ENCODE measurements at regions not wholly inside any gene's neighbourhood (a gene's known extent, or its start where the extent isn't known, plus 50 kb on each side); places are given as distances from the start of the nearest gene placed in this dataset.

DNA sequence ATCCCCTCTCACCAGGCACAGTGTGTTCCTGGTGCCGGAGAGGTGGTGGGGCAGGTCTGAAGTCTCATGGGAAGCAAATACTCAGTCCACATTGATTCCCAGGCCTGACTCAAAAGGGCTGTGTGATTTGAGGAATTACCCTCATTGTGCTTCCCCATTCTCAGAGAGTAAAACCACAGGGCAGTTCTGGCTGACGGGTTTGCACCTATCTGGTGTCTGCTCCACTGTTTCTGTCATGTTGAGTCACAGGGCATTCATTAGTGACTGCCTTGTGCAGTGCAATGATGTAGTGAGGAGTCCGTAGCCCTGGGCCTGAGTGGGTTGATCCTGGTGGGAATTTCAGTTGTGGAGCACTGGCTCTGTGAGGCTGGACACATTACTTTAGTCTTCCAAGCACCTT lies 85.2 kb upstream of the ARHGAP20 start:
- H3K79me2 ChIP-seq (ENCODE audit: control insufficient read depth, insufficient read depth, low read length), result no peaks in the 10 kb centered on the region
- SMC1A ChIA-PET (ENCODE audit: uncharacterized antibody, unreplicated experiment), result interaction anchor here (0.8 to 2.1 kb wide), 7 partner anchors 15 to 155 kb away, joined by 3 to 11 read pairs (median 4); no protein-coding TSS in a partner anchor
- ATAC-seq, result peak; percentile 95
- RAD21 ChIA-PET (ENCODE audit: unreplicated experiment), result interaction anchor here (1.1 to 2.3 kb wide), 4 partner anchors 14 to 155 kb away, joined by 5 to 7 read pairs (median 6); no protein-coding TSS in a partner anchor
- peaks cover 4% of the 10 kb centered on the region for H3K4me1 ChIP-seq (ENCODE audit: control insufficient read depth, insufficient read depth, low read length)
- no TSS peak for BruUV-seq (replicated peaks)
- no peak overlapping the region for H3K9ac ChIP-seq (ENCODE audit: control insufficient read depth, insufficient read depth, low read length)
- no peaks in the 10 kb centered on the region for H3K36me3 ChIP-seq (ENCODE audit: control insufficient read depth in 2 of 2, insufficient read depth in 2 of 2, low read length in 1 of 2)
- no peaks in the 10 kb centered on the region for H4K20me1 ChIP-seq (ENCODE audit: control insufficient read depth, insufficient read depth)
- no peaks in the 10 kb centered on the region for H3K27me3 ChIP-seq (replicated peaks in 1 of 2; ENCODE audit: control insufficient read depth in 2 of 2, insufficient read depth in 2 of 2, low read length in 1 of 2)
- CTCF ChIA-PET, result interaction anchor here (0.8 kb wide), 1 partner anchor 432 kb away, joined by 3 read pairs; no protein-coding TSS in a partner anchor
- H3K27ac ChIP-seq (ENCODE audit: control insufficient read depth, insufficient read depth), result no peak overlapping the region
- in situ Hi-C loops (cut with MboI), result no loop called here
- H3K4me2 ChIP-seq (ENCODE audit: control insufficient read depth, insufficient read depth), result no peak overlapping the region
- POLR2A ChIA-PET, result interaction anchor here (0.8 to 1.8 kb wide), 2 partner anchors 154 to 580 kb away, joined by 3 to 6 read pairs; no protein-coding TSS in a partner anchor
- H3K9me3 ChIP-seq (replicated peaks; ENCODE audit: control insufficient read depth, insufficient read depth, low read length), result no peaks in the 10 kb centered on the region; the same call in 2 of the 3 replicates
- no peak overlapping the region for H2AFZ ChIP-seq (ENCODE audit: control insufficient read depth, low read depth, low read length)
- intact Hi-C loops (cut with micrococcal nuclease; ENCODE audit: unreplicated experiment), result loop anchor here (1.0 kb wide), 1 partner anchor 61 kb away; no protein-coding TSS in a partner anchor
- H3K4me3 ChIP-seq, result no peak overlapping the region
- no peak for FAIRE-seq
- WGBS (ENCODE audit: insufficient coverage, insufficient replicate concordance, low lambda C conversion rate, missing lambda C conversion rate), result 2% methylated on average over 3 of the region's 3 CpGs
- peak; percentile 88 for DNase-seq (ENCODE audit: low read depth, low spot score)
- TF ChIP-seq POU2F2 (IDR thresholded peaks at IDR 0.05; ENCODE audit: borderline replicate concordance, low read depth, low read length), result peak; percentile 45; the same call in 1 of the 3 replicates
- TF ChIP-seq, protein P1, sequence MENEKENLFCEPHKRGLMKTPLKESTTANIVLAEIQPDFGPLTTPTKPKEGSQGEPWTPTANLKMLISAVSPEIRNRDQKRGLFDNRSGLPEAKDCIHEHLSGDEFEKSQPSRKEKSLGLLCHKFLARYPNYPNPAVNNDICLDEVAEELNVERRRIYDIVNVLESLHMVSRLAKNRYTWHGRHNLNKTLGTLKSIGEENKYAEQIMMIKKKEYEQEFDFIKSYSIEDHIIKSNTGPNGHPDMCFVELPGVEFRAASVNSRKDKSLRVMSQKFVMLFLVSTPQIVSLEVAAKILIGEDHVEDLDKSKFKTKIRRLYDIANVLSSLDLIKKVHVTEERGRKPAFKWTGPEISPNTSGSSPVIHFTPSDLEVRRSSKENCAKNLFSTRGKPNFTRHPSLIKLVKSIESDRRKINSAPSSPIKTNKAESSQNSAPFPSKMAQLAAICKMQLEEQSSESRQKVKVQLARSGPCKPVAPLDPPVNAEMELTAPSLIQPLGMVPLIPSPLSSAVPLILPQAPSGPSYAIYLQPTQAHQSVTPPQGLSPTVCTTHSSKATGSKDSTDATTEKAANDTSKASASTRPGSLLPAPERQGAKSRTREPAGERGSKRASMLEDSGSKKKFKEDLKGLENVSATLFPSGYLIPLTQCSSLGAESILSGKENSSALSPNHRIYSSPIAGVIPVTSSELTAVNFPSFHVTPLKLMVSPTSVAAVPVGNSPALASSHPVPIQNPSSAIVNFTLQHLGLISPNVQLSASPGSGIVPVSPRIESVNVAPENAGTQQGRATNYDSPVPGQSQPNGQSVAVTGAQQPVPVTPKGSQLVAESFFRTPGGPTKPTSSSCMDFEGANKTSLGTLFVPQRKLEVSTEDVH (IDR thresholded peaks at IDR 0.05; ENCODE audit: low read depth, partially characterized antibody), result no peak
- peak; percentile 77 for TF ChIP-seq CREB1 (IDR thresholded peaks at IDR 0.05; ENCODE audit: low read depth)
- peak; percentile 87 for TF ChIP-seq IKZF1 (conservative IDR thresholded peaks at IDR 0.05)
- TF ChIP-seq JUNB (IDR thresholded peaks at IDR 0.05), result peak; percentile 56
- TF ChIP-seq, protein P2, sequence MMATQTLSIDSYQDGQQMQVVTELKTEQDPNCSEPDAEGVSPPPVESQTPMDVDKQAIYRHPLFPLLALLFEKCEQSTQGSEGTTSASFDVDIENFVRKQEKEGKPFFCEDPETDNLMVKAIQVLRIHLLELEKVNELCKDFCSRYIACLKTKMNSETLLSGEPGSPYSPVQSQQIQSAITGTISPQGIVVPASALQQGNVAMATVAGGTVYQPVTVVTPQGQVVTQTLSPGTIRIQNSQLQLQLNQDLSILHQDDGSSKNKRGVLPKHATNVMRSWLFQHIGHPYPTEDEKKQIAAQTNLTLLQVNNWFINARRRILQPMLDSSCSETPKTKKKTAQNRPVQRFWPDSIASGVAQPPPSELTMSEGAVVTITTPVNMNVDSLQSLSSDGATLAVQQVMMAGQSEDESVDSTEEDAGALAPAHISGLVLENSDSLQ (IDR thresholded peaks at IDR 0.05), result peak; percentile 21; the same call in 1 of the 2 replicates
- TF ChIP-seq, protein P3, sequence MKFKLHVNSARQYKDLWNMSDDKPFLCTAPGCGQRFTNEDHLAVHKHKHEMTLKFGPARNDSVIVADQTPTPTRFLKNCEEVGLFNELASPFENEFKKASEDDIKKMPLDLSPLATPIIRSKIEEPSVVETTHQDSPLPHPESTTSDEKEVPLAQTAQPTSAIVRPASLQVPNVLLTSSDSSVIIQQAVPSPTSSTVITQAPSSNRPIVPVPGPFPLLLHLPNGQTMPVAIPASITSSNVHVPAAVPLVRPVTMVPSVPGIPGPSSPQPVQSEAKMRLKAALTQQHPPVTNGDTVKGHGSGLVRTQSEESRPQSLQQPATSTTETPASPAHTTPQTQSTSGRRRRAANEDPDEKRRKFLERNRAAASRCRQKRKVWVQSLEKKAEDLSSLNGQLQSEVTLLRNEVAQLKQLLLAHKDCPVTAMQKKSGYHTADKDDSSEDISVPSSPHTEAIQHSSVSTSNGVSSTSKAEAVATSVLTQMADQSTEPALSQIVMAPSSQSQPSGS (IDR thresholded peaks at IDR 0.05; ENCODE audit: low read length), result peak; percentile 57; the same call in 1 of the 2 replicates
- TF ChIP-seq ZBED1 (IDR thresholded peaks at IDR 0.05; ENCODE audit: borderline replicate concordance), result peak; percentile 28; the same call in 1 of the 2 replicates
- TF ChIP-seq, protein P4, sequence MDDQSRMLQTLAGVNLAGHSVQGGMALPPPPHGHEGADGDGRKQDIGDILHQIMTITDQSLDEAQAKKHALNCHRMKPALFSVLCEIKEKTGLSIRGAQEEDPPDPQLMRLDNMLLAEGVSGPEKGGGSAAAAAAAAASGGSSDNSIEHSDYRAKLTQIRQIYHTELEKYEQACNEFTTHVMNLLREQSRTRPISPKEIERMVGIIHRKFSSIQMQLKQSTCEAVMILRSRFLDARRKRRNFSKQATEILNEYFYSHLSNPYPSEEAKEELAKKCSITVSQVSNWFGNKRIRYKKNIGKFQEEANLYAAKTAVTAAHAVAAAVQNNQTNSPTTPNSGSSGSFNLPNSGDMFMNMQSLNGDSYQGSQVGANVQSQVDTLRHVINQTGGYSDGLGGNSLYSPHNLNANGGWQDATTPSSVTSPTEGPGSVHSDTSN (IDR thresholded peaks at IDR 0.05; ENCODE audit: insufficient replicate concordance, low read depth, low read length), result no peak
- no peak; the same call in 1 of the 2 replicates for TF ChIP-seq CREM (IDR thresholded peaks at IDR 0.05; ENCODE audit: low read depth)
- peak; percentile 89 to 91 for TF ChIP-seq IKZF2 (IDR thresholded peaks at IDR 0.05)
- TF ChIP-seq CHD2 (IDR thresholded peaks at IDR 0.05; ENCODE audit: borderline replicate concordance, low read depth, low read length), result no peak
- TF ChIP-seq NR2F1 (conservative IDR thresholded peaks at IDR 0.05), result no peak
- no peak for TF ChIP-seq TCF3 (IDR thresholded peaks at IDR 0.05; ENCODE audit: borderline replicate concordance, insufficient read depth, low read depth, low read length)
- TF ChIP-seq GATAD2B (conservative IDR thresholded peaks at IDR 0.05; ENCODE audit: low read depth), result peak; percentile 98
- TF ChIP-seq TAF1 (IDR thresholded peaks at IDR 0.05; ENCODE audit: borderline replicate concordance, low read depth, low read length), result no peak
- peak; percentile 73 for TF ChIP-seq EED (IDR thresholded peaks at IDR 0.05; ENCODE audit: low read depth)
- TF ChIP-seq BHLHE40 (IDR thresholded peaks at IDR 0.05; ENCODE audit: borderline replicate concordance in 1 of 2, low read depth in 2 of 2, low read length in 1 of 2), result peak; percentile 27 to 46; a peak in 1 of 4 replicates

Data from GM12878 (cell line).